B cell (primary cell): ENCODE measurements at regions not wholly inside any gene's neighbourhood (a gene's known extent, or its start where the extent isn't known, plus 50 kb on each side); places are given as distances from the start of the nearest gene placed in this dataset.

Experiments
- ATAC-seq: fragments of 200-7000 bp; cut with Tn5 transposase; one replicate; pipeline ENCODE4 v1.10.0; 2021; ENCODE audit warnings: low read depth, mild to moderate bottlenecking, moderate number of reproducible peaks, moderate library complexity
- CTCF ChIA-PET: fragments of 350-600 bp; sonication (Branson Sonifier 250); formaldehyde crosslinking; loops from one replicate; lab custom pipeline; 2021; ENCODE audit warnings: antibody characterized with exemption, inconsistent platforms; lab: Charles Lee
- POLR2A ChIA-PET: fragments of 350-600 bp; sonication (Branson Sonifier 250); formaldehyde crosslinking; loops from one replicate; lab custom pipeline; 2021; ENCODE audit warnings: antibody characterized with exemption; lab: Charles Lee
- DNase-seq: peaks from one replicate; pipeline ENCODE4 v3.0.0; 2013
- H2AFZ ChIP-seq: 2 replicates; pipeline ENCODE4 v1.6.1; 2012; ENCODE audit warnings: mild to moderate bottlenecking, low read depth, low read length; ENCODE audit not compliant: insufficient read depth, poor library complexity, severe bottlenecking
- H3K27ac ChIP-seq, 2 donors: 1 replicate in 1 of 2; 2 replicates in 1 of 2; pipeline ENCODE4 v1.5.1; 2012 to 2013; ENCODE audit warnings: low read length in 2 of 2, mild to moderate bottlenecking in 2 of 2, moderate library complexity in 1 of 2
- H3K27me3 ChIP-seq, 4 experiments: fragments of 200-600 bp in 1 of 4; sonication (generic) in 1 of 4; replicated peaks in 1 of 4; 1 replicate in 2 of 4; 2 replicates in 2 of 4; pipeline versions ENCODE4 v1.6.1 to v1.7.0; 2013 to 2016; ENCODE audit warnings: low read length in 3 of 4, mild to moderate bottlenecking in 2 of 4, mixed read lengths in 1 of 4, moderate library complexity in 1 of 4; ENCODE audit not compliant: insufficient read depth in 4 of 4, control insufficient read depth in 3 of 4; ENCODE audit errors: control extremely low read depth in 1 of 4
- H3K36me3 ChIP-seq, 2 experiments: replicated peaks in 1 of 2; 1 replicate in 1 of 2; 2 replicates in 1 of 2; pipeline versions ENCODE4 v1.6.1 to v1.7.1; 2013; ENCODE audit warnings: low read length in 1 of 2; ENCODE audit not compliant: insufficient read depth in 2 of 2, control insufficient read depth in 1 of 2; ENCODE audit errors: control extremely low read depth in 1 of 2, extremely low read depth in 1 of 2
- H3K4me1 ChIP-seq, 2 donors: fragments of 200-600 bp in 1 of 2; sonication (generic) in 1 of 2; 1 replicate in 1 of 2; 2 replicates in 1 of 2; pipeline versions ENCODE4 v1.5.1 to v1.6.1; 2013 to 2017; ENCODE audit warnings: low read length in 2 of 2; ENCODE audit not compliant: control insufficient read depth in 2 of 2, insufficient read depth in 2 of 2
- H3K4me2 ChIP-seq: replicated peaks from 2 replicates; pipeline ENCODE3; 2012; ENCODE audit warnings: mild to moderate bottlenecking, low read depth, low read length; ENCODE audit not compliant: poor library complexity, severe bottlenecking
- H3K4me3 ChIP-seq, 5 experiments: fragments of 200-600 bp in 1 of 5; sonication (generic) in 1 of 5; 1 replicate in 3 of 5; 2 replicates in 2 of 5; pipeline versions ENCODE4 v1.5.1 to v1.7.0; 2011 to 2016; ENCODE audit warnings: low read length in 4 of 5, mild to moderate bottlenecking in 4 of 5, low read depth in 2 of 5, control low read depth in 1 of 5, moderate library complexity in 1 of 5; ENCODE audit not compliant: insufficient read depth in 1 of 5; ENCODE audit errors: control extremely low read depth in 1 of 5, extremely low read depth in 1 of 5
- H3K79me2 ChIP-seq: fragments of 200-600 bp; sonication (generic); one replicate; pipeline ENCODE4 v1.6.0; 2016; ENCODE audit warnings: low read length; ENCODE audit not compliant: control insufficient read depth, insufficient read depth
- H3K9ac ChIP-seq: fragments of 200-600 bp; sonication (generic); 2 replicates; pipeline ENCODE4 v1.6.1; 2017; ENCODE audit warnings: mild to moderate bottlenecking, low read length, moderate library complexity
- H3K9me3 ChIP-seq, 3 donors: one replicate each; pipeline versions ENCODE4 v1.6.1 to v1.7.1; 2013; ENCODE audit warnings: low read length in 2 of 3; ENCODE audit not compliant: control insufficient read depth in 2 of 3, insufficient read depth in 1 of 3; ENCODE audit errors: control extremely low read depth in 1 of 3
- H4K20me1 ChIP-seq: 2 replicates; pipeline ENCODE4 v1.6.0; 2012; ENCODE audit warnings: mild to moderate bottlenecking, low read length; ENCODE audit not compliant: insufficient read depth, control insufficient read depth, poor library complexity, severe bottlenecking
- H3K27ac Mint-ChIP-seq: one replicate; pipeline ENCODE4 v1.8.0; 2021; ENCODE audit warnings: mixed read lengths
- H3K27me3 Mint-ChIP-seq: one replicate; pipeline ENCODE4 v1.8.0; 2021; ENCODE audit warnings: mixed read lengths
- H3K4me1 Mint-ChIP-seq: one replicate; pipeline ENCODE4 v1.8.0; 2021; ENCODE audit warnings: mixed read lengths
- H3K4me3 Mint-ChIP-seq: one replicate; pipeline ENCODE4 v1.8.0; 2021; ENCODE audit warnings: mixed read lengths
- H3K9me3 Mint-ChIP-seq: one replicate; pipeline ENCODE4 v1.8.0; 2022; ENCODE audit warnings: mixed read lengths; ENCODE audit not compliant: insufficient read depth
- EZH2 ChIP-seq: IDR thresholded peaks from 2 replicates; pipeline ENCODE4 v1.6.1; 2012; ENCODE audit warnings: borderline replicate concordance, low read depth, mild to moderate bottlenecking, moderate library complexity, low read length; ENCODE audit not compliant: insufficient read depth, poor library complexity, severe bottlenecking
- WGBS: methylation state at CpG from one replicate; pipeline ENCODE4 v1.1.5; 2013; ENCODE audit warnings: missing lambda C conversion rate; ENCODE audit not compliant: insufficient coverage; 5-methylcytosine and 5-hydroxymethylcytosine counted together
- intact Hi-C: fragments of 100-400 bp; cut with micrococcal nuclease; formaldehyde crosslinking; loops from one replicate; pipeline ENCODE4 v1.10.0; 2022
- TF ChIP-seq, protein P1 (sequence below): fragments of 200-600 bp; IDR thresholded peaks from one replicate; pipeline ENCODE4 v1.8.0; 2022; ENCODE audit warnings: antibody characterized with exemption, mild to moderate bottlenecking

DNA sequence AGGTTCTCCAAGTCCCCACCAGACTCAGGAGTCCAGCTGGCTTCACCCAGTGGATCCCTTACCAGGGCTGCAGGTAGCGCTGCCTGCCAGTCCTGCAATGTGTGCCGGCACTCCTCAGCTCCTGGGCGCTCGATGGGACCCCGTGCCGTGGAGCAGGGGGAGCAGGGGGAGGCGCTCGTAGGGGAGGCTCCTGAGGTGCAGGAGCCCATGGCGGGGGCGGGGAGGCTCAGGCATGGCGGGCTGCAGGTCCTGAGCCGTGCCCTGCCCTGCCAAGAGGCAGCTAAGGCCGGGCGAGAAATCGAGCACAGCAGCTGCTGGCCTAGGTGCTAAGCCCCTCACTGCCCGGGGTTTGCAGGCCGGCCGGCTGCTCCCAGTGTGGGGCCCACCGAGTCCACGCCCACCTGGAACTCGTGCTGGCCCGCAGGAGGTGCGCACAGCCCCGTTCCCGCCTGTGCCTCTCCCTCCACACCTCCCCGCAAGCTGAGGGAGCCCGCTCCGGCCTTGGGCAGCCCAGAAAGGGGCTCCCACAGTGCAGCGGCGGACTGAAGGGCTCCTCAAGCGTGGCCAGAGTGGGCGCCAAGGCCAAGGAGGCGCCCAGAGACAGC lies 792.9 kb upstream of the CCDC179 start:
- H3K4me3 Mint-ChIP-seq = no peak overlapping the region
- peaks cover 2% of the 10 kb centered on the region for H3K9me3 Mint-ChIP-seq
- WGBS = 93% methylated on average over 32 of the region's 33 CpGs
- H3K4me1 ChIP-seq = no peaks in the 10 kb centered on the region
- intact Hi-C loops = no loop called here
- no peaks in the 10 kb centered on the region for H4K20me1 ChIP-seq
- no peak overlapping the region for H3K4me3 ChIP-seq
- H3K9me3 ChIP-seq = peaks cover 0 to 16% (median 0%) of the 10 kb centered on the region in 3 donors
- no peaks in the 10 kb centered on the region for H3K27me3 Mint-ChIP-seq
- TF ChIP-seq, protein P1, sequence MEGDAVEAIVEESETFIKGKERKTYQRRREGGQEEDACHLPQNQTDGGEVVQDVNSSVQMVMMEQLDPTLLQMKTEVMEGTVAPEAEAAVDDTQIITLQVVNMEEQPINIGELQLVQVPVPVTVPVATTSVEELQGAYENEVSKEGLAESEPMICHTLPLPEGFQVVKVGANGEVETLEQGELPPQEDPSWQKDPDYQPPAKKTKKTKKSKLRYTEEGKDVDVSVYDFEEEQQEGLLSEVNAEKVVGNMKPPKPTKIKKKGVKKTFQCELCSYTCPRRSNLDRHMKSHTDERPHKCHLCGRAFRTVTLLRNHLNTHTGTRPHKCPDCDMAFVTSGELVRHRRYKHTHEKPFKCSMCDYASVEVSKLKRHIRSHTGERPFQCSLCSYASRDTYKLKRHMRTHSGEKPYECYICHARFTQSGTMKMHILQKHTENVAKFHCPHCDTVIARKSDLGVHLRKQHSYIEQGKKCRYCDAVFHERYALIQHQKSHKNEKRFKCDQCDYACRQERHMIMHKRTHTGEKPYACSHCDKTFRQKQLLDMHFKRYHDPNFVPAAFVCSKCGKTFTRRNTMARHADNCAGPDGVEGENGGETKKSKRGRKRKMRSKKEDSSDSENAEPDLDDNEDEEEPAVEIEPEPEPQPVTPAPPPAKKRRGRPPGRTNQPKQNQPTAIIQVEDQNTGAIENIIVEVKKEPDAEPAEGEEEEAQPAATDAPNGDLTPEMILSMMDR = no peak
- TF ChIP-seq EZH2 = no peak
- no peaks in the 10 kb centered on the region for H3K27me3 ChIP-seq
- DNase-seq (no peak), ATAC-seq (no peak)
- no peak overlapping the region for H2AFZ ChIP-seq
- ChIA-PET POLR2A (no interaction called here), CTCF (no interaction called here)
- no peaks in the 10 kb centered on the region for H3K79me2 ChIP-seq
- H3K4me2 ChIP-seq = no peak overlapping the region
- no peaks in the 10 kb centered on the region for H3K36me3 ChIP-seq
- H3K4me1 Mint-ChIP-seq = no peaks in the 10 kb centered on the region
- no peak overlapping the region for H3K9ac ChIP-seq
- no peak overlapping the region for H3K27ac ChIP-seq
- H3K27ac Mint-ChIP-seq = no peak overlapping the region

DNA sequence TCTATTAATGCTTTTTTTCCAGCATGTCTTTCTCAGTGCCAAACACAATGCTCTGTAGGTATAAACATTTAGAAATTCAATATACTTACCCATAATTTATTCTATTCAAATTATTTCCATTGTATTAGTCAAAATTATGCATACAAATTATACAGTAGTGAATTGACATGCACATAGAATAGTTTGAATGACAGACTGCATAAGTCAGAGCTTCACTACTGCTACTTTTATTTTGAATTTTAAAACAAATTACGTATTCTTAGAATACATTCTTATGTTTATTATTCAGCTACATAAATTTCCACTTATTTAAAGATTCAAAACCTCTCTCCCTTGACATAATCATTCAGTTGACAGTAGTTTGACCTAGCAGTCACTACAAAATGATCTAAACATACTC lies 808.0 kb upstream of the CCDC179 start:
- H2AFZ ChIP-seq = no peak overlapping the region
- WGBS = no CpG with 5 or more reads among the region's 1 CpG
- H3K9me3 ChIP-seq = peaks cover 0 to 4% (median 0%) of the 10 kb centered on the region in 3 donors

More for the DNA sequence above, 808.0 kb upstream of the CCDC179 start:
- no peak overlapping the region for H3K27ac ChIP-seq
- H3K27me3 ChIP-seq = no peaks in the 10 kb centered on the region
- no peaks in the 10 kb centered on the region for H3K4me1 ChIP-seq
- intact Hi-C loops = no loop called here
- H3K4me3 ChIP-seq = no peak overlapping the region
- H4K20me1 ChIP-seq = no peaks in the 10 kb centered on the region
- DNase-seq (no peak), ATAC-seq (no peak)
- H3K9ac ChIP-seq = no peak overlapping the region
- POLR2A ChIA-PET = no interaction called here
- H3K79me2 ChIP-seq = no peaks in the 10 kb centered on the region
- Mint-ChIP-seq H3K27ac (no peak overlapping the region), H3K4me1 (no peaks in the 10 kb centered on the region), H3K9me3 (peaks cover 2% of the 10 kb centered on the region), H3K4me3 (no peak overlapping the region), H3K27me3 (no peaks in the 10 kb centered on the region)
- no peak overlapping the region for H3K4me2 ChIP-seq
- CTCF ChIA-PET = no interaction called here
- TF ChIP-seq, protein P1 = no peak
- TF ChIP-seq EZH2 = no peak
- H3K36me3 ChIP-seq = no peaks in the 10 kb centered on the region
